Fibroblast of the aortic adventitia (primary cell): ENCODE measurements at regions not wholly inside any gene's neighbourhood (a gene's known extent, or its start where the extent isn't known, plus 50 kb on each side); places are given as distances from the start of the nearest gene placed in this dataset.

ENCODE experiments used
- DNase-seq: peaks from one replicate; pipeline ENCODE4 v3.0.0-alpha.2; 2010; ENCODE audit warnings: low read depth
- H3K4me3 ChIP-seq: 2 replicates; pipeline ENCODE4 v1.5.1; 2011; ENCODE audit warnings: low read depth, mild to moderate bottlenecking, control low read depth, low read length, moderate library complexity
- CTCF ChIP-seq: IDR thresholded peaks from 2 replicates; pipeline ENCODE4 v1.5.1; 2011; ENCODE audit warnings: mild to moderate bottlenecking, low read length, control low read depth, inconsistent platforms; ENCODE audit not compliant: insufficient read depth

GRCh38 chr11:119529063-119529845, 106.3 kb upstream of the THY1 start:
- no peak for TF ChIP-seq CTCF
- DNase-seq = no peak
- no peak overlapping the region for H3K4me3 ChIP-seq

GRCh38 chr11:119525867-119526196, 102.9 kb upstream of the THY1 start:
- DNase-seq = no peak
- TF ChIP-seq CTCF = no peak
- H3K4me3 ChIP-seq = no peak overlapping the region

GRCh38 chr11:119525180-119525866, 102.4 kb upstream of the THY1 start:
- no peak for TF ChIP-seq CTCF
- no peak for DNase-seq
- no peak overlapping the region for H3K4me3 ChIP-seq

GRCh38 chr11:119523539-119524157, 100.7 kb upstream of the THY1 start:
- no peak for DNase-seq
- H3K4me3 ChIP-seq = no peak overlapping the region
- no peak for TF ChIP-seq CTCF

GRCh38 chr11:119522609-119523008, 99.6 kb upstream of the THY1 start:
- no peak overlapping the region for H3K4me3 ChIP-seq
- TF ChIP-seq CTCF = no peak
- DNase-seq = no peak

- TF ChIP-seq CTCF = no peak
- no peak overlapping the region for H3K4me3 ChIP-seq
- DNase-seq = no peak
Observed at GRCh38 chr11:119521551-119521950, 98.6 kb upstream of the THY1 start.
